ENCODE measurements at regions not wholly inside any gene's neighbourhood (a gene's known extent, or its start where the extent isn't known, plus 50 kb on each side); places are given as distances from the start of the nearest gene placed in this dataset.

- no peak overlapping the region for H3K27ac ChIP-seq
- TF ChIP-seq CTCF (IDR thresholded peaks at IDR 0.05) (no peak), ZFX (IDR thresholded peaks at IDR 0.05; ENCODE audit: borderline replicate concordance) (no peak)
These were observed 89.4 kb upstream of the ZBTB20 start for GRCh38 chr3:115236496-115236895.

- no peak overlapping the region for H3K27ac ChIP-seq
- TF ChIP-seq ZFX (IDR thresholded peaks at IDR 0.05; ENCODE audit: borderline replicate concordance) (no peak), CTCF (IDR thresholded peaks at IDR 0.05) (no peak)
These were observed 92.6 kb upstream of the ZBTB20 start for GRCh38 chr3:115239717-115240116.

- H3K27ac ChIP-seq: no peak overlapping the region
- no peak for TF ChIP-seq CTCF (IDR thresholded peaks at IDR 0.05)
- TF ChIP-seq ZFX (IDR thresholded peaks at IDR 0.05; ENCODE audit: borderline replicate concordance): no peak
These were observed 97.3 kb upstream of the ZBTB20 start for GRCh38 chr3:115244350-115244749.

- no peak for TF ChIP-seq ZFX (IDR thresholded peaks at IDR 0.05; ENCODE audit: borderline replicate concordance)
- TF ChIP-seq CTCF (IDR thresholded peaks at IDR 0.05): no peak
- no peak overlapping the region for H3K27ac ChIP-seq
These were observed 98.3 kb upstream of the ZBTB20 start for GRCh38 chr3:115245438-115245837.

GRCh38 chr3:115245899-115246298 is 98.8 kb upstream of the ZBTB20 start:
- H3K27ac ChIP-seq: no peak overlapping the region
- TF ChIP-seq CTCF (IDR thresholded peaks at IDR 0.05) (no peak), ZFX (IDR thresholded peaks at IDR 0.05; ENCODE audit: borderline replicate concordance) (no peak)

GRCh38 chr3:115246461-115247020 is 99.5 kb upstream of the ZBTB20 start:
- TF ChIP-seq CTCF (IDR thresholded peaks at IDR 0.05): no peak
- no peak for TF ChIP-seq ZFX (IDR thresholded peaks at IDR 0.05; ENCODE audit: borderline replicate concordance)
- no peak overlapping the region for H3K27ac ChIP-seq

GRCh38 chr3:115248274-115248673 is 101.2 kb upstream of the ZBTB20 start:
- TF ChIP-seq CTCF (IDR thresholded peaks at IDR 0.05) (no peak), ZFX (IDR thresholded peaks at IDR 0.05; ENCODE audit: borderline replicate concordance) (no peak)
- H3K27ac ChIP-seq: no peak overlapping the region
